Endothelial cell of hepatic sinusoid (primary cell): ENCODE measurements at regions not wholly inside any gene's neighbourhood (a gene's known extent, or its start where the extent isn't known, plus 50 kb on each side); places are given as distances from the start of the nearest gene placed in this dataset.
"Not testable (repeated sequence)": the region's sequence is repeated elsewhere in the genome, so short reads cannot be mapped to it uniquely, and the experiment has no call there.

Source experiments
- in situ Hi-C: cut with HindIII; loops from 2 replicates; pipeline ENCODE4 v1.10.0; 2017; ENCODE audit warnings: low sequenced_read_pairs

DNA sequence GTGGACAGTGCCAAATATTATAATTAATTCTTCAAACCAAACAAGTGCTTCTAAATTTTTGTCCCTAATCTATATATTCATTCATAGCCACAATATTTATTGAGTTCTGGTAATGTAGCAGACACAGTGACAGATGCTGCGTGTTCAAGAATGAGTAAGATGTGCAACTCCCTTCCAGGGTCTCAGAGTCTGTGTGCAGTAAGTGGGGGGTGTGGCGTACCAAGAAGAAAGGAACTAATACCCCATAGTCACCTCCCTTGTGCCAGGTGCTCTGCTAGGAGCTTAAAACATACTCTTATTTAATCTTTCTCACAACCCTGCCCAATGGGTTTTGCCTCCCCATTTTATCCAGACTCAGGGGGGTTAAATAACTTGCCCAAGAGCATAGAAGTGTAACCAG, 358.7 kb downstream of the BARHL2 start:
- in situ Hi-C loops, result no loop called here

DNA sequence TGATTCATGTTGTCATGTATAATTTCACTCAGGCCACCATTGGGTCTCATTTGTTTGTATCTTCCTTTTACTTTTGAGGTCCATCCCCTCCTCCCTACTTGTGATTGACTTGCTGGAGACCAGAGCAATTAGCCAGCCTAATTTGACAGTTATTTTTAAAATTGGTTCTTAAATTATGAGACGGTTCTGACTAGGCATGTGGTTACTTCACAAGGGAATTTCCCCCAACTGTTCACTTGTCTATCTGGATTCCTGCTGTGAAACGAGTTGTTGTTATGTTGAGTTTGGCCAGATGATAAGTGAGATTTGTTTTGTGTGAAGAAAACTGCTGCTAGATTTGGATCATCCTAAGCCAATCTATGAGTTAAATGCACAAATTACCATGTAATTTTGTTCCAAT, 359.1 kb downstream of the BARHL2 start:
- in situ Hi-C loops, result no loop called here

DNA sequence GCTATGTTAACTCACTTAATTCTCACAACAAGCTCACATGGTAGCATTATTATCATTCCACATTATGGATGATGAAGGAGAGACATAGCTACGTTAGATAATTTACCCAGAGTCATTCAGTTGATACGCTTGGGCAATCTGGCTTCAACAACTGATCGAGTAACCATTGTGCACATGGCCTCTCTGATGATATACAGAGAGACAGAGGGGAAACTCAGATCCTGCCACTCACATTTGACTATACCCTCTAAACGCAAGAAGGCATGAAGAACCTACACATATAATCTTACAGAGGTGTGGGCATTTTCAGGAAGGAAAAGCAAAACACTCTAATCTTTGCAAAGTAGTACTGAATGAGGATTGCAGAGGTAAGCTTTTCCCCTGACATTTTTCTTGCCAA, 360.1 kb downstream of the BARHL2 start:
- in situ Hi-C loops, result no loop called here

DNA sequence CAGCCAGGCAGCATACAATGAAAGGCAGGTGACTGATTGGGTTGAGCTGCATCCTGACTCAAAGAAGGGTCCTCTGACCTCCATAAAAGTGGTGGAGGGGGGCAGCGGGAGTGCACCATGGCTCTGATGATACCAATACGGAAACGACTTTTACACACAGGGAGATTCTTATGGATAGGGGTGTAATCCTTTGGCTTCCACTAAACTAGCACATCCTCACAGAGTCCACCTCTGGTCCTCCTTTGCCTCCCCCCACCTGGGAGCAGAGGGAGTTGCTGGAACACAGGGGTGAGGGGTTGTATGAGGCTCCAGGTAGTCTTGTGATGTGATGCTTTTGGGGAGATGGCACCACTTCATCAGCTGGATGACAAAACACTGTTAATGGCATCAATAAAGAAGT, 361.0 kb downstream of the BARHL2 start:
- in situ Hi-C loops, result no loop called here

DNA sequence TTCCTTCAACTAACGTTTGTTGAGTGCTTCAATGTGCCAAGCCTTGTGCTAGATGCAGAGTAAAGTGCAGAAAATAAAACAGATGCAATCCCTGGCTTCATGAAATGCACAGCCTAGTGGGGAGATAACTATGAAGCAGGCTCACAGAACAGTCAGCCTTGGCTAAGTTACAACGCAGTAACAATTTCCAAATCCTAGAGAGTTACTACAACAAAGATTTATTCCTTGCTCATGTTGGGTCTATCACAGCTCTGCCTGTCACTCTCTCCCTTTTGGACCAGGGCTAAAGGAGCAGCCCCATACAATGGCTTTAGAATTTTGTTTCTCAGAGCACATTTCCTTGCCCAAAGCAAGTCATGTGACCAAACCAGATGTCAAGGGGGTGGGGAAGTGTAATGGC, 359.8 kb downstream of the ZNF326 start:
- in situ Hi-C loops, result no loop called here

DNA sequence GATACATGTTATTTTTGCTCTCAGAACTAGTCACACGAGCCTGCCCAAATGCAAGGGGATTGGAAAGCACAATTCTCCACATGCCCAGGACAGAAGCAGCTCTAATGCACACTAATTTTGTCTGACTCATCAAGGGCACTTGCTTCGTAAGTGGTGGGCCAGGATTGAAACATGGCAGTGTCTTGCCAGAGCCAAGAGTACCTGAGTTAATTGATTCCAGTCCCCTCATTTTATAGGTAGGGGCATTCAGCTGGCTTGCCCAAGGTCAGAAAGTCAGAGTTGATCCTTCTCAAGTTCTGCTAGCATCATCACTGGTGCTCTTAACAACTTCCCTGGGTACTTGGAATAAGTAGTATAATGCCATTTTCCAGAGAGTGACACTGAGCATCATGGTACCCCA, 356.1 kb downstream of the ZNF326 start:
- in situ Hi-C loops, result no loop called here

DNA sequence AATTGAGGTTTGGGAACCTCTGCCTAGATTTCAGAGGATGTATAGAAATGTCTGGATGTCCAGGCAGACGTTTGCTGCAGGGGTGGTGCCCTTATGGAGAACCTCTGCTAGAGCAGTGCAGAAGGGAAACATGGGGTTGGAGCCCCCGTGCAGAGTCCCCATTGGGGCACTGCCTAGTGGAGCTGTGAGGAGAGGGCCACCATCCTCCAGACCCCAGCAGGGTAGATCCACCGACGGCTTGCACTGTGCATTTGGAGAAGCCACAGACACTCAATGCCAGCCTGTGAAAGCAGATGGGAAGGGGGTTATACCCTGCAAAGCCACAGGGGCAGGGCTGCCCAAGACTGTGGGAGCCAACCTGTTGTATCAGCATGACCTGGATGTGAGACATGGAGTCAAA, 354.6 kb downstream of the ZNF326 start:
- in situ Hi-C loops, result no loop called here

DNA sequence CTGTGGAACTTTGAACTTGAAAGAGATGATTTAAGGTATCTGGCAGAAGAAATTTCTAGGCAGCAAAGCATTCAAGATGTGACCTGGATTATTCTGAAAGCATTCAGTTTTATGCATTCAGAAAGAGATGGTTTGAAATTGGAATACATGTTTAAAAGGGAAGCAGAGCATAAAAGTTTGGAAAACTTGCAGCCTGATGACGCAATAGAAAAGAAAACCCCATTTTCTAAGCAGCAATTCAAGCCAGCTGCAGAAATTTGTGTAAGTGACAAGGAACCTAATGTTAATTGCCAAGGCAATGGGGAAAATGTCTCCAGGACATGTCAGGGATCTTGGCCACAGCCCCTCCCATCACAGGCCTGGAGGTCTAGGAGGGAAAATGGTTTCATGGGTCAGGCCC, 354.0 kb downstream of the ZNF326 start:
- in situ Hi-C loops, result no loop called here

DNA sequence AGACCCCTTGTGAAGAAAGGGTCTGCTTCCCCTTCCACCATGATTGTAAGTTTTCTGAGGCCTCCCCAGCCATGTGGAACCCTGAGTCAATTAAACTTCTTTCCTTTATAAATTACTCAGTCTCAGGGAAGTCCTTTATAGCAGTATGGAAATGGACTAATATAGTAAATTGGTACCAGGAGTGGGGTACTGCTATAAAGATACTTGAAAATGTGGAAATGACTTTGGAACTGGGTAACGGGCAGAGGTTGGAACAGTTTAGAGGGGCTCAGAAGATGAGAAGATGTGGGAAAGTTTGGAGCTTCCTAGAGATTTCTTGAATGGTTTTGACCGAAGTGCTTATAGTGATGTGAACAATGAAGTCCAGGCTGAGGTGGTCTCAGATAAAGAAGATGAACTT, 353.5 kb downstream of the ZNF326 start:
- in situ Hi-C loops, result not testable (repeated sequence)

DNA sequence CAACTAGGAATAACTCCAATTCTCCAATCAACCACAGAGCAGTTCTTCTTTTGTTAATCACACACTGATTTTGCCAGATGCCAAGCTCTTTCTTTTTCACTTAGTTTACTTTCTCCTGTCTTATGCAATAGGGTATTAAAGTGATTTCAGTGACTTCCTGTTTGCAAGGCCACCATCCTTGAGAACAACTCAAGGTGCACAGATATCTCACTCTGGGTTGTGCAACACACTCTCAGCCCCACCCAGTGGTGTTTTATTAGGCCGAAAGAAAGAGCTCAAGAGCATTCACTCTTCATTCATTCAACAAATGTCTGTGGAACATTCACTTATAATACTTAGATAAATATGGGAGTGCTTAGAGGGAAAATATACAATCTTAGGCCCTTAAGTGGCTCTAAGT, 352.5 kb downstream of the ZNF326 start:
- in situ Hi-C loops, result no loop called here

DNA sequence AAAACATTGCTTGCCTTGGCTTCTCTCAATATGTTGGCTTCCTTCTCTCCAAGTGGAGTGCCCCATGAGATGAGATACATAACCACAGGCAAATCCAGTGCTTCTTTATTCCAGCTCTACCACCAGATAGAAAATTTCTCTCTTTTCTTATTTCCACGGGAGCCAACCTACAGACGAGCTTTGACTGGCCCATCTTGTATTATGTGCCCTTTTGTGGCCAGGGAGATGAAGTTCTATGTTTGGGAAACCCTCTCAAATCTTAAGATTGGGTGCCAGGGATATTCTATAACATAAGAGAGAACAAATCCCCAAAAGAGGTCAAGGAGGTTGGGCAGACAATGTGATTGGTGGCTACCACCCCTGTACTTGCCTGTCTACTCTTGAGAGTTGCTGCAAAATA, 351.8 kb downstream of the ZNF326 start:
- in situ Hi-C loops, result no loop called here

DNA sequence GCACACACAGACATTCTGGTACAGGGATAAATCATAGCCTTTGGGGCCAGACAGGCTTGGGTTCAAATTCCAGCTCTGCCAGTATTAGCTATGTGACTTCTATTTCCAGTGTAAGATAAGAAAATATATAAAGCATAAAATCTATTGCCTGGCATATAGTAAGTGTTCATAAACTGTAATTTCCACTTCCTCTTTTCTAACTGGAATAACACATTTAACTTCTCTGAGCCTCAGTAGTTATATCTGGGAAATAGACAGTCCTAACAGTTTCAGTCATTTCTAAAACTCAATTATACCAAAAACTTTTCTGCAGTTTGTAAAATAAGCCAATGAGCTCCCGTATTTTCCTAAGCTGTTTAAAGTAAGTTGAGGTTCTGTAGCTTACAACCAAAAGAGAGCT, 351.4 kb downstream of the ZNF326 start:
- in situ Hi-C loops, result no loop called here

DNA sequence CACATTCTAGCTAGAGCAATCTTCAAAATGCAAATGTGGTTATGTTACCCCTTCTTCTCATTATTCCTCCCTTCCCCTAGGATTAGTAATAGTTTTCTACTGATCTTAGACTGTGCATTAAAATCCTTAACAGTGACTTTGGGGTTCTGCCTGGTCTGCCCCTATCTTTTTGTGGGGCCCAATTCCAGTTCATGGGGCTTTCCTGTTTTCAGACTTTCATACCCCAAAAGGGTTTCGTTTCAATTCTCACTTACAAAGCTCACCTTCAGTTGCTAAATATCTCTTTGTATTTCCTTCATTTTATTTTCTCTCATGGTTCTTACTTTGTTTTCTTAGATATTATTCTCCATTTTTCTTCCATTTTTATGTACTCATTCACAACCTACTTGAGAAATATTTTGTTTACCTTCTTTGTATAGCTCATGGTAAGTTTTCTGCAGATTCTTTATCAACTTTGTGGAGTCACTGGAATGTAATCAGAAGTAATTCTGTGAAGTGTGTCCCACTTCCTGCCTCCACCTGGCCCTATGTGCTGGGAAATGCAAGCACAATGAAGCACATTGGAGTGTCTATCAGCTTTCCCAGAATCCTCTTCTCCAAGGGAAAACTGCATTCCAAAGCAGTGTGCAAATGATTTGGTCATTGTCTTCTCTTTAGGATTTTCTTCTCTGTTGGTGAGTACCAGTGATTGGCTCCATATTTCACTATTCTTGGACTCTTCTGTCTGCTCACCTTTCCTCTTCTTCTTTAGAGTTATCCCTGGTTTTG, 350.2 kb downstream of the ZNF326 start:
- in situ Hi-C loops, result no loop called here

DNA sequence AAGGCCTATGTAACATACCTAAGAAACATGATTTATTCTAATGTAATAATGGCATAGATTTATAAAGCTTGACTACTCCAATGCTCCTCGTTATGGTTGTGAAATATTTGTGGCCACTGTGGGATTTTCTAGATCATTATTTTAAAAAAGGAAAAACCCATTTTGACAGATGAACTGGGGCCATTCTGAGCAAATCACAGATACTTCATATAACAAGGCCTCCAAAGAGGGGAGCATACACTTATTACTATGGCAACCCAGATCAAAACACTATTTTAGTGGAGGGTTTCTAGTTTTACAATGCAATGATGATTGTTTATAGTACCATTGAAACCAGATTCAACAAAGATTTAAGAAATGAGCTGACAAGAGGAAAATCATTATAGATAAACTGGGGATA, 346.6 kb downstream of the ZNF326 start:
- in situ Hi-C loops, result no loop called here

DNA sequence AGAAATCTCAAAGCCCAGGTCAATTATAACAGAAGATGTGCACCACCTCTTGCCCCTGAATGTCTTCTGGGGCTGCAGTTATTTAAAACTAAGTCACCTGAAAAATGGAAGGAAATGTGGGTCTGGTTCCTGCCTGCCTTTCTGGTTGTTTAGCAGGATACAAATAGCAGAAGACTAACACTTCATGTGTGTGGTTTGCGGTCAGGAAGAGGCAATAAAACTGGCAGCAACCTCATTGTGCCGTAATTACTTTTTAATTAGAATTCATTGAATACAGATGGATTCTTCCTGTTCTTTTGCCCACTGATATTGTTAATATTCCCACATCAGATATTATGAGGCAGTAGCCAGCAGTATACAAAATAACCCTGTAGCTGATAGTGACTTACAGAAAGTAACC, 345.7 kb downstream of the ZNF326 start:
- in situ Hi-C loops, result no loop called here

DNA sequence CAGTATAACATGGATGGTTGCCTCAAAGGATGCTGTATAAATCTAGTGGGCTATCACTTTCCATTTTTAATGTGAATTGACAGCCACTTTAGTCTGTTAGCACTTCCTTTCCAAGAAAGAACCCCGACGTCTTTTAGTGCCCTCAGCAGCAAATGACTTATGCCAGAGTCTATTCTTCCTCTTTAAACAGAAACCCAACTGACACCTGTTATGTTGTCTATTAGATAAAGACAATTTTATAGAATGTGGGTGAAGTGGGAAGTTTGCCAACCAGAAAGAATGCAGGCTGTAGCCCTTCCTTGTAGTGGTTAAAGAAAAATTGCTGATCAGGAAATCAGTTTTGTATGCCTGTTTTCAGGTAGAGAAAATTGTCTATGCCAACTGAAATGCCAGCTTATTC, 344.9 kb downstream of the ZNF326 start:
- in situ Hi-C loops, result no loop called here

DNA sequence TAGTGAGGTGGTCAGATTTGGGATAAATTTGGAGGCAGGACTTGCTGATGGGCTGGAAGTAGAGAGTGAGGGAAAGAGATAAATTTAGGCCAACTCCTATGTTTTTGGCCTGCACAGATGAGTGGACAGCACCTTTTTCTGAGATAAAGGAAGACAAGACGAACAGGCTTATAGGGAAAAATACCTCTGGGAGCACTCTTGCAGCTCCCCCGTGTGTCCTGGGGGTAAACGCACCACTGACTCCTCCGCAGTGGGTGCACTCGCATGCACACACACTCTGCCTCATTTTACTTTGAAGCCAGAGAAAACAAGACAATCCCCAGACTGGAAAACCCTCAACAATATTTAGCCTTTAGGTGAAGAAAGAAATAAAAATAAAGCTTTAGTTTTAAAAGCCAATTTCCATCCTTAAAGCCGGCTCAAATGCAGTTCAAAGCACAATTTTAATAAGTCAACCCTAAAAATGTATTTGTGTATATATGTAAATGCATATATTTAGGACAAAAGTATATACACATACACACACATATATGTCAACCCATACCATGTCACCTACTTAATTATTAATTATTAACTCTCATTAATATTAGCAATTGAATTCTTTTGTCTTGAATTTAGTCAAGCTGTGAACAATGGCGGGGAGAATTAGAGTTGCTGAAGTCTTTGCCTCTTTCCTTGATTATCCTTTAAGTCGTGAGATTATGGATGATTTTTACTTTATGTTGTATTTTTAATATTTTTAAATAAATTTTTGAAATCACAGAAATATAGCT, 341.8 kb downstream of the ZNF326 start:
- in situ Hi-C loops, result no loop called here

DNA sequence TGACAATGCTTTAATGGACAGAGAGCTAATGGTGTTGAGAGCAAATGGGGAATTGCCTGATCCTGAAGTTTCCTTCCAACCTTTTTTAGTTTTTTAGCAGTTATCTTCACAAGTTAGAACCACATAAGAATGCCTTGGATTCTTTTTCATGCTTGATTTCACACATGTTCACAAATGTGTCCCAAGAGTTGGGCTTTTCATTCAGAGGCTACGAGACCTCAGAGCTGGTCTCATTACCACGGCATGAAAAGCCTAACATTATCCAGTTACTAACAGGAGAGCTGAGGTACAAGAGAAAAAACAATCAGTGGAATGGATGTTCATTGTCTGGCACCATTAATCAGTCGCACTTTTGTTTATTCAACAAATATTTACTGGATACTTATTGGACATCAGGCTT, 340.6 kb downstream of the ZNF326 start:
- in situ Hi-C loops, result no loop called here

DNA sequence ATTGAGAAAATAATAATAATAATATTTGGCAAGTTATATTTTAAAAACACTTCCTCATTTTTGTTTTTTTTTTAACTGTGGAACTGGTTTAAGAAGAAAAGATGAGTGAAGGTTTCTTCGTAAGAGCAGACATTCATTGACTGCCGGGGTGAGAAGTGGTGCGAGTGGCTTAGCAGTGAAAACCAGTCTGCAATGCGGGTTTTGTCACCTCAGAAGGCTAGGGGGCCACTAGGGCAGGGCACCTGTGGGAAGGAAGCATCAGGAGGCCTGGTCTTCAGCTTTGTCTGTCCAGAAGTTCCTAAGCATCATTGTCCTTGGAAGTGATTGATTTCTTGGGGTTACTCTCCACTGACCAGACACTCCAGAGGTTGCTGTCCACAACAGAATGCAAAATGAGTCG, 339.2 kb downstream of the ZNF326 start:
- in situ Hi-C loops, result no loop called here

DNA sequence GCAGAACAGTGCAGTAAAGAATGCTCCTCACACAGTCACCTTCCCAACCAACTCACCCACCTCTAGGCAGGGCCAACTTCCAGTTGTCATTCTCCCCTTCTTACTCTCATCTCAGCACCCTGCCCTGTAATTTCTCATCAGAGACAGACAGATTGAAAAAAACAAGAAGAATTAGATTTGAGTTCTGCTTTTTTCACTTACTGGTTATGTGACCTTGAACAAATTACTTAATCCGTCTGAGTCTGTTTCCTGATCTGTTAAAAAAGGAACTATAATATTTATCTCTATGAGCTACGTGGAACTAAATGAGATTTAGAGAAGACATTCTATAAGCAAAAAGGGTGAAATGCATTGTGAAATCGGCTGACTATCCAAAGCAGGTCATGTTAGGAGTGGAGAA, 330.3 kb downstream of the ZNF326 start:
- in situ Hi-C loops, result no loop called here

DNA sequence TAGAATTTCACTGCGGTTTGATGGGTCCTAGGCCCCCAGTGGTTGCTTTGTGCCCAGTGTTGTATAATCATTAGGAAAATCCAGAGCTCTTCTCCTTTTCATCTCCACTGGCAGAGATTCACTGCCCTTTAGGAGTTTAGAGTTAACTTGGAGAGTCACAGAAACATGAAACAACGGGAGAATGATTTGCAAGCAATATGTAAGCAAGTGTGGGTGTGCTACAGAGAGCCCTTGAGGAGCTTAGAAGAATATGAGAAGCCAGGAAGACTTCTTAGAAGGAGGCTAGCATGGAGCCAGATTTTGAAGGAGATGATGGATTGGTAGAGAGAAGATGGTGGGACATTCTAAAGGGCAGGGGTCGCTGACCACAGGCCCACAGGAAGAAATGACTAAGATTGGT, 327.3 kb downstream of the ZNF326 start:
- in situ Hi-C loops, result no loop called here

DNA sequence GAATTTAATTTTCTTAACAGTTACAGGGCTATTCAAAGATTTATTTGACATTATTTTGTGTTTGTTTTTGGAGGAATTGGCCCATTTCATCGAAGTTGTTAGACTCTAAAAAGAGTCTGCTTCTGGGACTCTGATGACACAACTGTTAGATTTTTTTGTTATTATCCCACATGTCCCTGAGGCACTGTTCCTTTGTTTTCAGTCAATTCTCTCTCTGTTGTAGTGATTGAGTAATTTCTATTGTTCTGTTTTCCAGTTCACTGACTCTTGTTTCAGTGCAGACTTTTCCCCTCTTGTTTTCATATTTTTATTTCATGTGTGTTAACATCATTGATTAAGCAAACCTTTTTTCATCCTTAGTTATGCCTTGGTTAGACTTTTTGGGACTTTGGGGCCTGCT, 325.0 kb downstream of the ZNF326 start:
- in situ Hi-C loops, result no loop called here

DNA sequence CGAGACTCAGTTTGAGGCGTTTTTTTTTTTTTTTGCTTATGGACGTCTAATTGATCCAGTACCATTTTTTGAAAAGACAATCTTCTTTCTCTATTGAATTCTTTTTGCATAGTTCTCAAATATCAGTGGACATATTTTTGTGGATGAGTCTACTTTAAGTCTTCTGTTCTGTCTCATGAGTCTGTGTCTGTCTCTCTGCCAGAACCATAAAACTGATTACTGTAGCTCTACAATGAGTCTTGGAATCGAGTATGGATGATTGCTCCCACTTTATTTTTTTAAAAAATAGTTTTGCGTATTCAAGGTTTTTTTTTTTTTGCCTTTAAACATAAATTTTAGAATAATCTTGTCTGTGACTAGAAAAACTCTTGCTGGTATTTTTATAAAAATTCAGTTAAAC, 323.5 kb downstream of the ZNF326 start:
- in situ Hi-C loops, result no loop called here
